ENCODE measurements at regions not wholly inside any gene's neighbourhood (a gene's known extent, or its start where the extent isn't known, plus 50 kb on each side); places are given as distances from the start of the nearest gene placed in this dataset.

DNA sequence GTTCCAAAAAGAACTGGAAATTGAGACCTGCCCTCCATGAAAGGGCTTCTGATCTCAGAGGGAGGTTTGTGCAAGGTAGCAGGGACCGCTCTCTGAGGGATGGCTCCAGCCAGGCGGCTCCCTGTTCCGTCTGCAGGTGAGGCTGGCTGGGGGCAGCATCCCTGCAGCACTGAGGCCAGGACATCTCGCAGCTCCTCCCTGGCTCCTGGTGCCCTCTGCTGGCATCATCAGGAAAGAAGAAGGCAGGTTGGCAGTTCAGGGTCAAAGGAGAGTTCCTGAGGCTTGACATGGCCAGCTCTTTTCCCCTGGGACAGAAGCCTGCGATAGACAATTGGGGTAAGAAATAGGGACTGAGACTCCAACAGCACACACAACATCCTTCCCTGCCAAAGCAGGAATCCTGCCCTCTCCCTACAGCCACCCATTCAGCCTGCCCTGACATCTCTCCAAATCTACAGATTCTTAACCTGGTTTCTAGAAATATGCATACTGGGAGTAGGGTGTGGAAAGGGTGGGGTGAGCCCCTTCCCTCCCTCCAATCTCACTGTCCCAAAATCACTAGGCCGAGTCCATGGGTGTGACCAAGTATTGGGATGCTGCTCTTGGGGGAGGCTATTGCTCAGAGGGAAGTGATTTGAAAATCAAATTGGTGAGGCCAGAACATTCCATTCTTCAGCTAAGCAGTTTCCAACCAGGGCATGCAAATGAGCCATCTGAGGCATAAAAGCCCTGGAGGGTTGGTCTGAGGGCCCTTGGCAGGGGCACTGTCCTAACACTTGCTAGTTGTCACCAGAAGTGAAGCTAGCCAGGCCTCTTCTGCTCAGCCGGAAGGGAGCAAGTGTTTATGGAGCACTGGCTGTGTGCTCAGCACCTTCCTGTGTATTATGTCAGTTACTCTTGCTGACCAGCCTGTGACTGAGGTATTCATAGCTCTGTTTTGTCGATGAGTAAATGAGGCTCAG, 185.4 kb downstream of the TFCP2L1 start:
- H3K27ac ChIP-seq, result no peak overlapping the region
- DNase-seq (ENCODE audit: low read depth, low spot score), result no peak

DNA sequence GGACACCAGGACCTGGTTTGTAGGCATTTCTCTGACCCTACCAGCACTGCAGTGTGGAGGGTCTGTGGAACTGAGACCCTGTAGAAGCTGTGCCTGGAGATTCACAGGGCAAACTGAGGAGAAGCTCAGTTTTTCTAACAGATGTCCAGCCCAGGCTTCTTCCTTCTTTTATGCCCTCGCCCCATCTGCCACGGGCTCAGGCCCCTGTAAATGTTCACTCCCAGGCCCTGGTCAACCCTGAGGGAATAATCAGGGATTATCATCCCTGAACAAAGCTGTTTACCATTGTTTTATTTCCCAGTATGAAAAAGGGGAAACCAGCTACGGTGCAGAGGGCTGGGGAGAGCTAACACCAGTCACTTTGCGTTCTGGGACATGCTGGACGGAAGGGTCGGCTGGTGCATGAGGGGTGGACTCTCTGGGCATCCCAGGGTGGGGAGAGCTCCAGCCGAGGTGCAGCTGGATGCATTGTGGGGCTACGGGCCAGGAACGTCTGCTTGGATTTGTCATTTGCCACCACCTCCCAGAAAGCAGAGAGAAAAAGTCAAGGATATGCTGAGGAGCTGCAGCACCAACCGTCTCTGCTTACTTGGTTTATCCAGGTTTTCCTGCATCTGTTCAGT, 183.8 kb downstream of the TFCP2L1 start:
- DNase-seq (ENCODE audit: low read depth, low spot score), result no peak
- H3K27ac ChIP-seq, result no peak overlapping the region

- DNase-seq (ENCODE audit: low read depth, low spot score), result no peak
- no peak overlapping the region for H3K27ac ChIP-seq
These were observed 182.1 kb downstream of the TFCP2L1 start for GRCh38 chr2:121102941-121103340.

- no peak overlapping the region for H3K27ac ChIP-seq
- no peak for DNase-seq (ENCODE audit: low read depth, low spot score)
These were observed 181.0 kb downstream of the TFCP2L1 start for GRCh38 chr2:121103960-121104359.

DNA sequence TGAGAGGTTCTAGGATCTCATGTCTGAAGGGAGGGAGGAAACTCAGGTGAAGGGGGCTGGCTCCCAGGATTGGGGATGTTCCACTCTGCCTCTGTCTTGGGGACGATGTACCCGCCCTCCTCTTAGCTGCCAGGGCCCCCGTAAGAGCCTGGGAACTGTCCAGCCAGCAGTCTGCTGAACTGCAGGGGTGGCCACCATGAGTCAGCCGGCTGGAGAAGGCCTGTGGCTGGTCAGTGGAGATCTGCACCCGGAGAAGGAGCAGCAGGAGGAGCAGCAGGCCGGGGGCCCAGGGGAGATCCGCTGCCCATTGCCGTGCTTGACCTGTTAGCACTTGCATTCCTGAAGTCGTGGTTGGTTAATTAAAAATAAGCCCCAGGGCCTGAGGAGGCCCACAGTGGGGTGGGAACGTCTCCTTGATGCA, 180.3 kb downstream of the TFCP2L1 start:
- no peak overlapping the region for H3K27ac ChIP-seq
- no peak for DNase-seq (ENCODE audit: low read depth, low spot score)

DNA sequence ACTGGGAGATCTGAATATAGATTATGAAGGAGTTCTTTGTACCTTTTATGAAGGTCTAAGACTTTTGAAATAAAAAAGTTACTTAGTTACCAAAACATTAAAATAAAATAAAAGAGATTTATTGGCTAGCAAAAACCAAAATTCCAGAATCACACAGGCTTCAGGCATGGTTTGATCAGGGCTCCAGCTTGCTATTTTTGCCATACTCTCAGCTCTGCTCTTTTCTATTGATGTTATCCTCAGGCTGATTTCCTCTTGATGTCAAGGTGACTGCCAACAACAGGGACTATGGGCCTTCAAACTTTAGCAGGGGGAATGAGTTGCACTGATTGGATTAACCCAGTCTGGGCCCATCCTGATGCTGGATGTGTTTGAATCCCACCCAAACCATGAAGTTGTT, 174.1 kb downstream of the TFCP2L1 start:
- DNase-seq (ENCODE audit: low read depth, low spot score), result no peak
- H3K27ac ChIP-seq, result no peak overlapping the region

DNA sequence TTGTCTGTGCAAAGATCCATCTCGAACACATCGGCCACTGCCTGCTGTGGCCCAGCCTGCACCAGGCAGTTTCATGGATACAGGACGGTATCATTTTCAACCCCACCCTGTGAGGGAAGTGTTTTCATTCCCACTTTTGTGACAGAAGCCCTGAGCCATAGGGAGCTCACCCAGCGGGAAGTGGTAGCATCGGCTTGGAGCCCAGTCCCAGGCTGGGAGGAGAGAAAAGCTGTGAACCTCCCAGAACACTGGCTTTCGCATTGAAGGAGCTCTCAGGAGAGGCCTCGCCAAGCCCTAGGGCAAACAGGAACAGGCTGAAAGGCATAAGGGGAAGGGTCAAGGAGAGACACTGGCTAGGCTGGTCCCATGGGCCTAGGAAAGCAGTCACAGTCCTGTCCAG, 166.1 kb downstream of the TFCP2L1 start:
- no peak overlapping the region for H3K27ac ChIP-seq
- DNase-seq (ENCODE audit: low read depth, low spot score), result no peak

GRCh38 chr2:121120411-121120810, 164.6 kb downstream of the TFCP2L1 start:
- no peak for DNase-seq (ENCODE audit: low read depth, low spot score)
- no peak overlapping the region for H3K27ac ChIP-seq

- no peak overlapping the region for H3K27ac ChIP-seq
- DNase-seq (ENCODE audit: low read depth, low spot score), result no peak
These were observed 164.0 kb downstream of the TFCP2L1 start for GRCh38 chr2:121120991-121121390.

DNA sequence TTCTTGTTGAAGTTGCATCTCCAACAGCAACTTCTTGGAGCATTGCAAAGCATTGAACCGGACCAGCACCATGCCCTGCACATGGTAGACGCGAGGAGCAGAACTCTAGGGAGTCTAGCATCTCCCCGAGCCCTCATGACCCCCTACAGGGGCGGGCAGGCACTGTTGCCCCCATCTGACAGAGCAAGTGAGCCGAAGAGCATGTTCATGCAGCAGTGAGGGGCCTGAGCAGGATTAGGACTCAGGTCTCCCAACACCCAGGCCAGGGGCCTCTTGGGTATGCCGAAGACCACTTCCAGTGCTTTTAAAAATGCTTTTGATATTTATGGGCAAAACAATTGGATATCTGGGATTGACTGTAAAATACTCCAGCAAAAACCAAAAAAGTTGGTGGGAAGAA, 163.3 kb downstream of the TFCP2L1 start:
- DNase-seq (ENCODE audit: low read depth, low spot score), result no peak
- H3K27ac ChIP-seq, result no peak overlapping the region

- no peak overlapping the region for H3K27ac ChIP-seq
These were observed 161.7 kb downstream of the TFCP2L1 start for GRCh38 chr2:121123268-121123667.

GRCh38 chr2:121124330-121124729, 160.7 kb downstream of the TFCP2L1 start:
- DNase-seq (ENCODE audit: low read depth, low spot score), result no peak
- no peak overlapping the region for H3K27ac ChIP-seq

More at GRCh38 chr2:121123268-121123667, 161.7 kb downstream of the TFCP2L1 start:
- no peak for DNase-seq (ENCODE audit: low read depth, low spot score)

GRCh38 chr2:121125350-121125749, 159.7 kb downstream of the TFCP2L1 start:
- DNase-seq (ENCODE audit: low read depth, low spot score), result no peak
- H3K27ac ChIP-seq, result no peak overlapping the region

GRCh38 chr2:121128741-121129659, 156.0 kb downstream of the TFCP2L1 start:
- peak; percentile 8 for DNase-seq (ENCODE audit: low read depth, low spot score)
- H3K27ac ChIP-seq, result no peak overlapping the region

DNA sequence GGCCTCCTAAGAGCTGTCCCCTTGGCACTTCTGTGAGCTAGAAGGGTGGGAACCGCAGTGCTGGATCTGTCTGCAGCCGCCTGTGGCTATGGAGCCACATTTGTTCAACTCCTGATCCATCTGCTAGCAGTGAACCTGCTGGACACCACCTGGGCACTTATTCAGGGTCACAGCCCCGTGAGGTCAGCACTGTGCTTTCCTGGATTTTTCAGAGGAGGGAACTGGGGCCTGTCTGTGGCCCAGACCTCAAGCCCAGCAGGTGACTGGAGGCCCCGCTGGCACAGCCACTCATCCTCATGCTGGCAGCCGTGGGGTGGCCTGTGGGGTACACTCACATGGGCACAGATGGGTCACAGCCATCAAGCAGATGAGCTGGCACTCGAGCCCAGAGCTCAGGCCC, 155.3 kb downstream of the TFCP2L1 start:
- H3K27ac ChIP-seq, result no peak overlapping the region
- no peak for DNase-seq (ENCODE audit: low read depth, low spot score)

DNA sequence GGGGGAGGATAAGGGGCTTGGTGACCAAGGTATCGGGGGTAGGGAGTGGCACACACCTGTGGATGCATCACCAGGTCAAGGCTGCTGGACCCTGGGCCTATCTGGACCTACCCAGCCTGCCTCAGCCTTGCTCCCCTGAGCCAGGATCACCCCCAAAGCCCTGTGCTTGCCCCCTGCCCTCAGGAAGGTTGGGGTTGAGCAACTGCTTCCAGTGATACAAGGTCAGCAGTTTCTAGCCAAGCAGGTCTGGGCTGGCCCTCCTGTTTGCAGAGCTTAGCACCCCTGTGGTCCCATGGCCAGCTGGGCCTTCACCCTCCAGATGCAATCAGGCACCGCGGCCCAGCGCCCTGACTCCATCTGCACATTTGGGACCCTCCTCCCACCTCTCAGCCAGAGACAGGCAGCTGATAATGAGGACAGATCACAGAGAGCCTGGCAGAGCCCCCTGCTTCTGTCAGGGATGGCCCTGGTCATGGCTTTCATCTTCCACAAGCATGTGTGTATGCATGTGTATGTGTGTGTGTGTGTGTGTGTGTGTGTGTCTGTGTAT, 154.6 kb downstream of the TFCP2L1 start:
- DNase-seq (ENCODE audit: low read depth, low spot score), result no peak
- H3K27ac ChIP-seq, result no peak overlapping the region

DNA sequence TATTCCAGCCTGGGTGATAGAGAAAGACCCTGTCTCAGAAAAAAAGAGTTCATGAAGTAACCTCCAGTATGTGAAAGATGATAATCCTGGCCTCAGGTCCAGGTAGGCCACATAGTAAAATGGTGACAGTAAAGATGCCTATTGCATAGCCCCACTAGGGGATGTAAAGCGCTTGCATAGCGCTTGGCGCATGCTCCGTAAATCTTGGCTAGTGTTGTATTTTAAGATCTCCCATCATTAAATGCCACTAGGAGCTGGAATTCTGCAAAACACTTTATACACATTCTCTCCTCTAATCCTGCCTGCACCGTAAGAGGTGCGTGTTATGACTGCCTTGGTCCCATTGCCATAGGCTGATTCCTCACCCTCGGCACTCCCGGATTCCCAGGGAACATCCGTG, 153.6 kb downstream of the TFCP2L1 start:
- DNase-seq (ENCODE audit: low read depth, low spot score), result no peak
- H3K27ac ChIP-seq, result no peak overlapping the region

GRCh38 chr2:121132054-121132761, 152.8 kb downstream of the TFCP2L1 start:
- no peak overlapping the region for H3K27ac ChIP-seq

GRCh38 chr2:121132762-121133107, 152.3 kb downstream of the TFCP2L1 start:
- no peak for DNase-seq (ENCODE audit: low read depth, low spot score)

More at GRCh38 chr2:121132054-121132761, 152.8 kb downstream of the TFCP2L1 start:
- no peak for DNase-seq (ENCODE audit: low read depth, low spot score)

More at GRCh38 chr2:121132762-121133107, 152.3 kb downstream of the TFCP2L1 start:
- no peak overlapping the region for H3K27ac ChIP-seq
